Mucosa of rectum (tissue), 2 donors: ENCODE measurements at regions not wholly inside any gene's neighbourhood (a gene's known extent, or its start where the extent isn't known, plus 50 kb on each side); places are given as distances from the start of the nearest gene placed in this dataset.
A peak's percentile ranks its signal among the peaks of the same experiment; 100 is the strongest.

ENCODE experiments used
- H3K27ac ChIP-seq, 2 donors: one replicate each; pipeline ENCODE4 v1.7.0; 2013; ENCODE audit warnings: inconsistent platforms in 2 of 2, low read depth in 2 of 2, low read length in 2 of 2
- H3K27me3 ChIP-seq, 2 donors: one replicate each; pipeline ENCODE4 v1.7.0; 2013; ENCODE audit warnings: low read length in 2 of 2; ENCODE audit not compliant: control insufficient read depth in 2 of 2, insufficient read depth in 2 of 2
- H3K36me3 ChIP-seq, 2 donors: one replicate each; pipeline ENCODE4 v1.7.0; 2013; ENCODE audit warnings: low read length in 2 of 2; ENCODE audit not compliant: control insufficient read depth in 2 of 2, insufficient read depth in 2 of 2
- H3K4me1 ChIP-seq, 2 donors: one replicate each; pipeline ENCODE4 v1.7.0; 2013; ENCODE audit warnings: low read length in 2 of 2, mild to moderate bottlenecking in 1 of 2; ENCODE audit not compliant: control insufficient read depth in 2 of 2, insufficient read depth in 2 of 2
- H3K4me3 ChIP-seq, 2 donors: one replicate each; pipeline ENCODE4 v1.7.0; 2013; ENCODE audit warnings: low read length in 2 of 2
- H3K9ac ChIP-seq, 2 donors: one replicate each; pipeline ENCODE4 v1.7.0; 2013; ENCODE audit warnings: low read length in 2 of 2, low read depth in 1 of 2, mild to moderate bottlenecking in 1 of 2
- H3K9me3 ChIP-seq, 2 donors: one replicate each; pipeline ENCODE4 v1.7.0; 2013; ENCODE audit warnings: low read length in 2 of 2; ENCODE audit not compliant: control insufficient read depth in 2 of 2
- donor health status: healthy.
- donor health status: Normal muscosa, but diverticular disease.

- no peak overlapping the region for H3K9ac ChIP-seq
- no peaks in the 10 kb centered on the region for H3K36me3 ChIP-seq
- H3K27me3 ChIP-seq: no peaks in the 10 kb centered on the region
- peak overlapping the region; percentile 74 to 76 for H3K27ac ChIP-seq
- H3K9me3 ChIP-seq: peaks cover 4 to 6% of the 10 kb centered on the region in 2 donors
- H3K4me3 ChIP-seq: no peak overlapping the region
- peaks cover 4 to 8% of the 10 kb centered on the region in 2 donors for H3K4me1 ChIP-seq
These were observed 50.0 kb upstream of the RNU6ATAC start for GRCh38 chr9:134214386-134214765.

DNA sequence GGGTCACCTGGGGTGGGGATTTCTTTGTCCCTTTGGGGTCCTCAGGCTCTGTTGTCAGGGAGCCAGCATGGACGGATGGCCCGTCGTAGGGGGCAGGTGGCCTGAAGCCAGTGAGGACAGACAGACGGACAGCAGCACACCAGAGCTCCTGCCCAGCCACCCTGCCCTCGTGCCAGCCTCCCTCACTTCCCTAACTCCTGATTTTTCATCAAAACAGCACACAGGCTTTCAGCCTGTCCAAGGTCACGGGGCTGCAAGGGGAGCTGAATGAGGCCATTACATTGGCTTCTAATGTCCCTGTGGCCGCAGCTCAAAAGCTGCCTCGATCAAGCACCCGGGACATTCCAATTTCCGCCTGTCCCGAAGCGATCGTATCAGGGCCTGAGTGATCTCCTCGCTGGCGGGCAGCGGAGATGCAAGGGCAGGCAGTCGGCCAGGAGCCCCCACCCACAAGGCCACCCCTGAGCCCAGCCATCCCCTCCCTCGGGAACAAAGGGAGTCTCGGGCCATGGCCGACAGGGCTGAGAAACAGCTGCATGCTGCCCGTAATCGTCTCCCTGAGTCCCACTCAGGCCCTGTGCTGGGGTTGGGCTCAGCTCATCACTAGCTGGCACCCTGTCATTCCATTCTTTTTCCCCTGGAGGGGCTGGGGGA lies 50.5 kb upstream of the RNU6ATAC start:
- Histone ChIP-seq H3K27me3 (no peaks in the 10 kb centered on the region), H3K9me3 (peaks cover 4 to 6% of the 10 kb centered on the region in 2 donors), H3K27ac (peak overlapping the region; percentile 74 to 76), H3K36me3 (no peaks in the 10 kb centered on the region), H3K4me3 (no peak overlapping the region), H3K4me1 (peaks cover 4 to 8% of the 10 kb centered on the region in 2 donors), H3K9ac (peak overlapping the region in 1 of 2 donors; percentile 42)

DNA sequence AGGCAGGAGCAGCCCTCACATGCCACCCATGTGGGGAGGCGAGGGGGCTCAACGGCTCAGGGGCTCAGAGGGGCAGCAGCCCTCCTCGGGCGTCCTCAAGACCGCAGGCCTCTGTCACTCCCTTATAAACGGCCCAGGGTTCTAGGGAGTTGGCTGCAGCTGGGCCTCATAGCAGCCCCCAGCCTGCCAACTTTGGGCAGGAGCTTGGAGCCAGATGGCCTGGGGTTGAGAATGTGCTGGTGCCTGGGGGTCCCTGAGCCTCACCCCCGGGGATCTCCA lies 51.0 kb upstream of the RNU6ATAC start:
- peaks cover 4 to 8% of the 10 kb centered on the region in 2 donors for H3K4me1 ChIP-seq
- H3K27ac ChIP-seq: peak overlapping the region; percentile 74 to 76
- H3K36me3 ChIP-seq: no peaks in the 10 kb centered on the region
- H3K4me3 ChIP-seq: no peak overlapping the region
- H3K9me3 ChIP-seq: peaks cover 4 to 6% of the 10 kb centered on the region in 2 donors
- no peaks in the 10 kb centered on the region for H3K27me3 ChIP-seq
- H3K9ac ChIP-seq: peak overlapping the region in 1 of 2 donors; percentile 42

DNA sequence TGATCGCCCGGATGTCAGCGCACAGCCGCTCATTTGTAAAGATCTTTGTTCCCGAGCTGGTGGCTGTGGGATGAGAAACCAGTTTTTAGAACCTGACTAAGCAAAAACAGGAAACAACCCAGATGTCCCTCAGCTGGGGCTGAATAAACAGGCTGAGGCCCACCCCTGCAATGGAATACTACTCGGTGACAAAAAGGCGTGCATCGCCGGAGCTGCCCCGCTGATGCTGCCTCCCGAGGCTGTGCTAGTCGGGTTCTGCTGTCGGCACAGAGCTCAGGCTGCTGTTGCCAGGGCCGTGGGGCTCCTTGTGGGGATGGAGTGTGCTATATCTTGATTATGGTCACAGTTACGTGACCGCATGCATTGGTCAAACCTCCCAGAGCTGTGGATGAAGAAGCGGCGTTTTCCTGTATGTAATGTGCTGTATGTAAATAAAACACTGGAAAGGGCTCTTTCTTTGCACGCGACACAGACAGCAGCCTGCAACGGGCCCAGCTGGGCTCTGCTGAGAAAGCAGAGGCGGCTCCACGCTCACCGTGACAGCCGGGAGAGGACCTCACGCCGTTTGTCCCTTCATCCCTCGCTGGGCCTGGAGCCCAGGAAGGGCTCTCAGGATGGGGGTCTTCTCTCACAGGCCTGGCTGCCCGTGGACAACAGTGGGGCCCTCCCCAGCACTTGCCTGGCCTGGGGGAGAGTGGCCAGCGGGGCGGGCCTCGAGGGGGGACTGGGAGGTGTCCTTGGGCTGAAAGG lies 51.5 kb upstream of the RNU6ATAC start:
- peak overlapping the region in 1 of 2 donors; percentile 42 for H3K9ac ChIP-seq
- H3K4me1 ChIP-seq: peaks cover 4 to 8% of the 10 kb centered on the region in 2 donors
- peak overlapping the region; percentile 74 to 76 for H3K27ac ChIP-seq
- no peak overlapping the region for H3K4me3 ChIP-seq
- H3K27me3 ChIP-seq: peaks cover 0 to 4% of the 10 kb centered on the region in 2 donors
- peaks cover 4 to 6% of the 10 kb centered on the region in 2 donors for H3K9me3 ChIP-seq
- no peaks in the 10 kb centered on the region for H3K36me3 ChIP-seq

DNA sequence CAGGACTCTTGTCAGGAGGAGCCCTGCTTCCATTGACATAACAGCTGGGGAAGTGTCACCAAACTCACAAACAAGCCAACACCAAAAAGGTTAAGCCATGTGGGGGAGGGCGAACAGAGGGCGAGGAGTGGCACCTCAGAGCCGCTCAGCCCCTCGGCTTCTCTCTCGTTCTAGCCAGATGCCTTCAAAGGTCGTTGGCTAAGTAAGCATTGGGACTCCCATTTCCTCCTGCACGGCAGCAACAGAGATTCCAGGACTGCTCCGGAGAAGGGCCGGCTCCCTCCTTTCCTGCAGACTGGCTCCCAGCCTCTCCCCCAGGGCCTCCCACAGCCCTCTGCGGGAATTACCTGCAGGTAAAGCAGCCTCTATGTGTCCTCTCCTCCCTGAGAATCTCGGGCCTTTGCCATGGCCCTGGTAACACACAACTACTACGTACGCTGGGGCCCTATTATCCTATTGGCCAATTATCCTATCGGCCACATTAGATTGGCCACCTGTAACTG lies 52.1 kb upstream of the RNU6ATAC start:
- Histone ChIP-seq H3K9ac (no peak overlapping the region), H3K4me1 (peaks cover 4 to 8% of the 10 kb centered on the region in 2 donors), H3K27ac (peak overlapping the region; percentile 74 to 76)

GRCh38 chr9:134216961-134217360 lies 52.6 kb upstream of the RNU6ATAC start:
- no peak overlapping the region for H3K4me3 ChIP-seq
- H3K9me3 ChIP-seq: peaks cover 4 to 6% of the 10 kb centered on the region in 2 donors
- no peak overlapping the region for H3K9ac ChIP-seq
- H3K27ac ChIP-seq: peak overlapping the region; percentile 74 to 76
- H3K4me1 ChIP-seq: peaks cover 4 to 8% of the 10 kb centered on the region in 2 donors
- peaks cover 7% of the 10 kb centered on the region in 2 donors for H3K27me3 ChIP-seq
- no peaks in the 10 kb centered on the region for H3K36me3 ChIP-seq

More for the DNA sequence above, 52.1 kb upstream of the RNU6ATAC start:
- peaks cover 4% of the 10 kb centered on the region in 2 donors for H3K27me3 ChIP-seq
- no peaks in the 10 kb centered on the region for H3K36me3 ChIP-seq
- peaks cover 4 to 6% of the 10 kb centered on the region in 2 donors for H3K9me3 ChIP-seq
- H3K4me3 ChIP-seq: no peak overlapping the region

- Histone ChIP-seq H3K9ac (no peak overlapping the region), H3K9me3 (peaks cover 3 to 5% of the 10 kb centered on the region in 2 donors), H3K4me1 (peaks cover 4 to 8% of the 10 kb centered on the region in 2 donors), H3K27ac (no peak overlapping the region), H3K4me3 (no peak overlapping the region), H3K36me3 (no peaks in the 10 kb centered on the region), H3K27me3 (peaks cover 11 to 12% of the 10 kb centered on the region in 2 donors)
These were observed 53.3 kb upstream of the RNU6ATAC start for GRCh38 chr9:134217431-134218210.

DNA sequence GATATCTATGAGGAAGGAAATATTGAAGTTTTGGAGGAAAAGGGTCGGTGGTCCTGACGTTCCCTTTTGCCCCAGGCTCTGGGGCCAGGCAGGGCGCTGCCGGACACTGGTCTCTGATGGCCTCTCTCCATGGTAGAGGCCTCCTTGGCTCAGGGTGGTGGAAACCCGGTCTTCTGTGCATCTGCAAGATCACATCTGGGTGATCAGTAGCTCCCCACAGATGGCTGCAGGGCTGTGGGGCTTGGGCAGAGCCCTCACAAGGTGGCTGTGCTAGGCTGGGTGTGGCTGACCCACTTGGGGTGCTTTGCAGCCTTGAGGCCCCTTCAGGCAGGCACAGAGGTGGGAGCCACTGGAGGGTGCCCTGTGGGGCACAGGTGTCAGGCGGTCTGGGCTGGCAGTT lies 53.9 kb upstream of the RNU6ATAC start:
- H3K27ac ChIP-seq: no peak overlapping the region
- H3K27me3 ChIP-seq: peaks cover 14 to 17% of the 10 kb centered on the region in 2 donors
- H3K9me3 ChIP-seq: peaks cover 0 to under 1% of the 10 kb centered on the region in 2 donors
- no peak overlapping the region for H3K9ac ChIP-seq
- H3K4me1 ChIP-seq: peaks cover 4 to 8% of the 10 kb centered on the region in 2 donors
- no peaks in the 10 kb centered on the region for H3K36me3 ChIP-seq
- H3K4me3 ChIP-seq: no peak overlapping the region

DNA sequence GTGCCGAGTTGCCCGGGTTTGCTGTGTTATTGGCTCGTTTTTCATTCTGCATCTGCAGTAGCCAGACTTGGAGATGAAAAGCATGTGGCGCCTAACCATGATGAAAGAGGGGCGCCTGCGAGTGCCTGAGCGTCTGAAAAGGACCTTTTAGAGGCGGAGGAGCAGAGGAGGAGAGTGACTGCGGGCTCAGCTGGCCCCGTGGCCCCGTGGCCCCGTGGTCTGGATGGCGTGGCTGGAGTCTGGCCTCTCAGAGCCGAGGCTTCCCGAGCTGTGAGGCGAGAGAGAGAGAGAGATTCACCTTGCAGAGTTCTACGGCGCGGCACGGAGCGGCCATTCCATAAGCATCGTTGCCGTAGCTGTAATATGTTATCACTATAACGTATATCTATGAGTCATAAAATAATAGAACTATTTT lies 55.3 kb upstream of the RNU6ATAC start:
- Histone ChIP-seq H3K27ac (no peak overlapping the region), H3K36me3 (no peaks in the 10 kb centered on the region), H3K27me3 (peaks cover 14 to 23% of the 10 kb centered on the region in 2 donors), H3K9me3 (no peaks in the 10 kb centered on the region), H3K4me1 (peaks cover 8 to 15% of the 10 kb centered on the region in 2 donors), H3K4me3 (no peak overlapping the region), H3K9ac (no peak overlapping the region)
